ENCODE measurements at regions not wholly inside any gene's neighbourhood (a gene's known extent, or its start where the extent isn't known, plus 50 kb on each side); places are given as distances from the start of the nearest gene placed in this dataset.

- no TSS peak for BruUV-seq (replicated peaks)
- Histone ChIP-seq H3K27ac (ENCODE audit: low read depth, low read length, poor library complexity, severe bottlenecking) (no peak overlapping the region), H3K4me3 (ENCODE audit: low read depth, low read length, poor library complexity, severe bottlenecking) (no peak overlapping the region), H2AFZ (ENCODE audit: low read length) (no peak overlapping the region), H4K20me1 (ENCODE audit: insufficient read depth, low read length) (no peaks in the 10 kb centered on the region), H3K4me2 (ENCODE audit: low read length) (no peak overlapping the region), H3K4me1 (ENCODE audit: insufficient read depth, low read length, poor library complexity, severe bottlenecking) (no peaks in the 10 kb centered on the region), H3K79me2 (ENCODE audit: insufficient read depth, low read depth, low read length) (no peaks in the 10 kb centered on the region), H3K9me2 (ENCODE audit: insufficient read depth, low read length) (no peaks in the 10 kb centered on the region), H3K36me3 (ENCODE audit: insufficient read depth, low read length) (no peaks in the 10 kb centered on the region), H3K9me3 (ENCODE audit: low read length) (no peaks in the 10 kb centered on the region)
- no peak for DNase-seq (ENCODE audit: low spot score)
- TF ChIP-seq CTCF (conservative IDR thresholded peaks at IDR 0.05; ENCODE audit: low read length): no peak
- TF ChIP-seq EZH2phosphoT487 (IDR thresholded peaks at IDR 0.05; ENCODE audit: borderline replicate concordance, low read depth, low read length): no peak
- intact Hi-C loops (cut with micrococcal nuclease; ENCODE audit: unreplicated experiment): no loop called here
- ChIA-PET CTCF (ENCODE audit: unreplicated experiment) (no interaction called here), POLR2A (no interaction called here)
These were observed 1084.4 kb upstream of the RBFOX1 start for GRCh38 chr16:6248199-6248598.

GRCh38 chr16:6247775-6248174 lies 1084.9 kb upstream of the RBFOX1 start:
- H3K4me2 ChIP-seq (ENCODE audit: low read length): no peak overlapping the region
- no peaks in the 10 kb centered on the region for H3K79me2 ChIP-seq (ENCODE audit: insufficient read depth, low read depth, low read length)
- BruUV-seq (replicated peaks): no TSS peak
- no peaks in the 10 kb centered on the region for H3K36me3 ChIP-seq (ENCODE audit: insufficient read depth, low read length)
- no peak overlapping the region for H3K27ac ChIP-seq (ENCODE audit: low read depth, low read length, poor library complexity, severe bottlenecking)
- POLR2A ChIA-PET: no interaction called here
- no peak for DNase-seq (ENCODE audit: low spot score)
- no peaks in the 10 kb centered on the region for H4K20me1 ChIP-seq (ENCODE audit: insufficient read depth, low read length)
- intact Hi-C loops (cut with micrococcal nuclease; ENCODE audit: unreplicated experiment): no loop called here
- no peaks in the 10 kb centered on the region for H3K4me1 ChIP-seq (ENCODE audit: insufficient read depth, low read length, poor library complexity, severe bottlenecking)
- no peaks in the 10 kb centered on the region for H3K9me3 ChIP-seq (ENCODE audit: low read length)
- no peak overlapping the region for H3K4me3 ChIP-seq (ENCODE audit: low read depth, low read length, poor library complexity, severe bottlenecking)
- no peak overlapping the region for H2AFZ ChIP-seq (ENCODE audit: low read length)
- CTCF ChIA-PET (ENCODE audit: unreplicated experiment): no interaction called here
- TF ChIP-seq CTCF (conservative IDR thresholded peaks at IDR 0.05; ENCODE audit: low read length): no peak
- TF ChIP-seq EZH2phosphoT487 (IDR thresholded peaks at IDR 0.05; ENCODE audit: borderline replicate concordance, low read depth, low read length): no peak
- H3K9me2 ChIP-seq (ENCODE audit: insufficient read depth, low read length): no peaks in the 10 kb centered on the region

- H3K4me3 ChIP-seq (ENCODE audit: low read depth, low read length, poor library complexity, severe bottlenecking): no peak overlapping the region
- intact Hi-C loops (cut with micrococcal nuclease; ENCODE audit: unreplicated experiment): no loop called here
- POLR2A ChIA-PET: no interaction called here
- H3K4me1 ChIP-seq (ENCODE audit: insufficient read depth, low read length, poor library complexity, severe bottlenecking): no peaks in the 10 kb centered on the region
- H2AFZ ChIP-seq (ENCODE audit: low read length): no peak overlapping the region
- CTCF ChIA-PET (ENCODE audit: unreplicated experiment): no interaction called here
- TF ChIP-seq CTCF (conservative IDR thresholded peaks at IDR 0.05; ENCODE audit: low read length) (no peak), EZH2phosphoT487 (IDR thresholded peaks at IDR 0.05; ENCODE audit: borderline replicate concordance, low read depth, low read length) (no peak)
- H3K9me2 ChIP-seq (ENCODE audit: insufficient read depth, low read length): no peaks in the 10 kb centered on the region
- H3K27ac ChIP-seq (ENCODE audit: low read depth, low read length, poor library complexity, severe bottlenecking): no peak overlapping the region
- DNase-seq (ENCODE audit: low spot score): no peak
- no peaks in the 10 kb centered on the region for H3K79me2 ChIP-seq (ENCODE audit: insufficient read depth, low read depth, low read length)
- BruUV-seq (replicated peaks): no TSS peak
- H3K4me2 ChIP-seq (ENCODE audit: low read length): no peak overlapping the region
- H3K36me3 ChIP-seq (ENCODE audit: insufficient read depth, low read length): no peaks in the 10 kb centered on the region
- H3K9me3 ChIP-seq (ENCODE audit: low read length): no peaks in the 10 kb centered on the region
- no peaks in the 10 kb centered on the region for H4K20me1 ChIP-seq (ENCODE audit: insufficient read depth, low read length)
These were observed 1085.5 kb upstream of the RBFOX1 start for GRCh38 chr16:6247150-6247549.
